CD14-positive monocyte (primary cell): ENCODE measurements at regions not wholly inside any gene's neighbourhood (a gene's known extent, or its start where the extent isn't known, plus 50 kb on each side); places are given as distances from the start of the nearest gene placed in this dataset.

Source experiments
- DNase-seq, 3 donors: peaks; one replicate each; pipeline ENCODE4 v3.0.0-alpha.2; 2011 to 2022
- H2AFZ ChIP-seq: 2 replicates; pipeline ENCODE4 v1.6.0; 2012; ENCODE audit warnings: mild to moderate bottlenecking, low read depth, low read length, inconsistent platforms; ENCODE audit not compliant: insufficient read depth, poor library complexity, severe bottlenecking
- H3K27ac ChIP-seq, 2 donors: 1 replicate in 1 of 2; 2 replicates in 1 of 2; pipeline ENCODE4 v1.5.1; 2012 to 2013; ENCODE audit warnings: low read length in 2 of 2, control low read depth in 1 of 2, inconsistent platforms in 1 of 2, low read depth in 1 of 2, mild to moderate bottlenecking in 1 of 2
- H3K27me3 ChIP-seq, 2 donors: one replicate each; pipeline versions ENCODE4 v1.6.0 to v1.6.1; 2011 to 2013; ENCODE audit warnings: low read length in 2 of 2; ENCODE audit not compliant: control insufficient read depth in 2 of 2, insufficient read depth in 2 of 2
- H3K36me3 ChIP-seq, 2 donors: replicated peaks in 1 of 2; 1 replicate in 1 of 2; 2 replicates in 1 of 2; pipeline versions ENCODE4 v1.5.1 to v1.6.1; 2012 to 2013; ENCODE audit warnings: low read length in 2 of 2, control low read depth in 1 of 2, inconsistent platforms in 1 of 2, mild to moderate bottlenecking in 1 of 2; ENCODE audit not compliant: insufficient read depth in 2 of 2, control insufficient read depth in 1 of 2
- H3K4me1 ChIP-seq, 2 donors: 1 replicate in 1 of 2; 2 replicates in 1 of 2; pipeline versions ENCODE4 v1.5.1 to v1.6.1; 2012 to 2013; ENCODE audit warnings: low read length in 2 of 2, control low read depth in 1 of 2, inconsistent platforms in 1 of 2, mild to moderate bottlenecking in 1 of 2, moderate library complexity in 1 of 2; ENCODE audit not compliant: insufficient read depth in 2 of 2, control insufficient read depth in 1 of 2
- H3K4me2 ChIP-seq: replicated peaks from 2 replicates; pipeline ENCODE3; 2012; ENCODE audit warnings: low read length, moderate library complexity, mild to moderate bottlenecking; ENCODE audit not compliant: poor library complexity, severe bottlenecking; ENCODE audit errors: extremely low read depth
- H3K4me3 ChIP-seq, 3 experiments: fragments of 200-600 bp in 1 of 3; sonication (generic) in 1 of 3; replicated peaks in 1 of 3; 1 replicate in 2 of 3; 2 replicates in 1 of 3; pipeline ENCODE4 v1.5.1; 2011 to 2013; ENCODE audit warnings: low read length in 3 of 3, mild to moderate bottlenecking in 3 of 3, control low read depth in 2 of 3, low read depth in 2 of 3, inconsistent platforms in 1 of 3, moderate library complexity in 1 of 3
- H3K79me2 ChIP-seq: 2 replicates; pipeline ENCODE4 v1.6.0; 2012; ENCODE audit warnings: mild to moderate bottlenecking, control low read depth, inconsistent platforms, low read length, moderate library complexity; ENCODE audit not compliant: insufficient read depth
- H3K9ac ChIP-seq: 2 replicates; pipeline ENCODE4 v1.6.0; 2017; ENCODE audit warnings: low read length, mild to moderate bottlenecking; ENCODE audit not compliant: insufficient read depth, poor library complexity, severe bottlenecking
- H3K9me3 ChIP-seq, 2 donors: replicated peaks in 1 of 2; 1 replicate in 1 of 2; 2 replicates in 1 of 2; pipeline versions ENCODE4 v1.5.1 to v1.6.1; 2012 to 2013; ENCODE audit warnings: low read length in 2 of 2, control low read depth in 1 of 2; ENCODE audit not compliant: control insufficient read depth in 1 of 2, insufficient read depth in 1 of 2
- H4K20me1 ChIP-seq: 2 replicates; pipeline ENCODE4 v1.6.0; 2012; ENCODE audit warnings: mild to moderate bottlenecking, low read length, control low read depth, moderate library complexity; ENCODE audit not compliant: insufficient read depth
- H3K27ac Mint-ChIP-seq, 7 donors: one replicate each; pipeline ENCODE4 v1.8.0; 2020; ENCODE audit warnings: mild to moderate bottlenecking in 7 of 7, mixed read lengths in 7 of 7, moderate library complexity in 6 of 7, inconsistent platforms in 2 of 7
- H3K27me3 Mint-ChIP-seq, 3 donors: one replicate each; pipeline ENCODE4 v1.8.0; 2021 to 2022; ENCODE audit warnings: low read depth in 3 of 3, mild to moderate bottlenecking in 3 of 3, mixed read lengths in 3 of 3, moderate library complexity in 3 of 3, inconsistent platforms in 1 of 3
- H3K36me3 Mint-ChIP-seq, 2 donors: one replicate each; pipeline ENCODE4 v1.8.0; 2020; ENCODE audit warnings: mixed read lengths in 2 of 2, inconsistent platforms in 1 of 2, mild to moderate bottlenecking in 1 of 2
- H3K4me1 Mint-ChIP-seq: one replicate; pipeline ENCODE4 v1.8.0; 2020; ENCODE audit warnings: mild to moderate bottlenecking, mixed read lengths
- H3K4me3 Mint-ChIP-seq, 2 donors: one replicate each; pipeline ENCODE4 v1.8.0; 2020; ENCODE audit warnings: mild to moderate bottlenecking in 2 of 2, mixed read lengths in 2 of 2, moderate library complexity in 1 of 2
- H3K9me3 Mint-ChIP-seq, 7 donors: one replicate each; pipeline ENCODE4 v1.8.0; 2020 to 2022; ENCODE audit warnings: mixed read lengths in 7 of 7, mild to moderate bottlenecking in 6 of 7, moderate library complexity in 6 of 7, inconsistent platforms in 2 of 7
- CTCF ChIP-seq: fragments of 200-600 bp; IDR thresholded peaks from one replicate; pipeline ENCODE4 v1.8.0; 2022; ENCODE audit warnings: antibody characterized with exemption, mild to moderate bottlenecking
- WGBS: methylation state at CpG from one replicate; pipeline ENCODE4 v1.1.5; 2013; ENCODE audit warnings: missing lambda C conversion rate; ENCODE audit not compliant: insufficient coverage; 5-methylcytosine and 5-hydroxymethylcytosine counted together
- intact Hi-C, 2 donors: fragments of 100-400 bp; cut with micrococcal nuclease; formaldehyde crosslinking; loops; one replicate each; pipeline versions ENCODE4 v1.15.0 to v1.15.1; 2023

GRCh38 chr17:27239584-27239983 lies 54.3 kb upstream of the WSB1 start:
- no peak for TF ChIP-seq CTCF
- peaks cover 79% of the 10 kb centered on the region for H3K4me1 Mint-ChIP-seq
- H2AFZ ChIP-seq = no peak overlapping the region
- peak overlapping the region; percentile 83 to 92 for H3K27ac ChIP-seq
- H3K9ac ChIP-seq = no peak overlapping the region
- H3K4me3 Mint-ChIP-seq = no peak overlapping the region
- H3K4me3 ChIP-seq = peak overlapping the region in 1 of 3 experiments; percentile 22
- H4K20me1 ChIP-seq = no peaks in the 10 kb centered on the region
- H3K4me2 ChIP-seq = no peak overlapping the region
- no peaks in the 10 kb centered on the region for H3K27me3 ChIP-seq
- H3K36me3 ChIP-seq = no peaks in the 10 kb centered on the region
- WGBS = 82% methylated on average over 4 of the region's 7 CpGs
- peak overlapping the region; percentile 89 to 99 (median 95) for H3K27ac Mint-ChIP-seq
- intact Hi-C loops = loop anchor here (5.0 kb wide), 3 partner anchors 93 to 363 kb away; no protein-coding TSS in a partner anchor
- peaks cover 0 to 2% (median 0%) of the 10 kb centered on the region in 3 donors for H3K27me3 Mint-ChIP-seq
- peaks cover 2 to 4% of the 10 kb centered on the region in 2 donors for H3K36me3 Mint-ChIP-seq
- no peak for DNase-seq
- peaks cover 79 to 83% of the 10 kb centered on the region in 2 donors for H3K4me1 ChIP-seq
- peaks cover 7% of the 10 kb centered on the region for H3K79me2 ChIP-seq
- peaks cover 0 to 1% (median 0%) of the 10 kb centered on the region in 7 donors for H3K9me3 Mint-ChIP-seq
- H3K9me3 ChIP-seq = no peaks in the 10 kb centered on the region

- Histone ChIP-seq H3K4me1 (peaks cover 84 to 88% of the 10 kb centered on the region in 2 donors), H2AFZ (peak overlapping the region; percentile 29), H3K79me2 (peaks cover 7% of the 10 kb centered on the region), H3K9ac (no peak overlapping the region), H3K36me3 (no peaks in the 10 kb centered on the region), H3K4me3 (no peak overlapping the region), H3K9me3 (no peaks in the 10 kb centered on the region), H3K27me3 (no peaks in the 10 kb centered on the region), H3K4me2 (no peak overlapping the region), H3K27ac (peak overlapping the region; percentile 32 to 83), H4K20me1 (no peaks in the 10 kb centered on the region)
- peak overlapping the region; percentile 73 to 96 (median 89) for H3K27ac Mint-ChIP-seq
- 89% methylated on average over 4 of the region's 10 CpGs for WGBS
- H3K4me1 Mint-ChIP-seq = peaks cover 85% of the 10 kb centered on the region
- no peak overlapping the region for H3K4me3 Mint-ChIP-seq
- peaks cover 0 to 2% (median 0%) of the 10 kb centered on the region in 3 donors for H3K27me3 Mint-ChIP-seq
- intact Hi-C loops = loop anchor here (5.0 to 10.0 kb wide), 2 partner anchors 52 to 395 kb away; partner anchors contain the start of genes LGALS9 (in 1 of the 2) and WSB1 (in 1 of the 2)
- peaks cover 2 to 4% of the 10 kb centered on the region in 2 donors for H3K36me3 Mint-ChIP-seq
- DNase-seq = no peak
- TF ChIP-seq CTCF = no peak
- H3K9me3 Mint-ChIP-seq = peaks cover 0 to 1% (median 0%) of the 10 kb centered on the region in 7 donors
These were observed 53.7 kb upstream of the WSB1 start for GRCh38 chr17:27240086-27240801.
